Kidney epithelial cell (primary cell): ENCODE measurements at regions not wholly inside any gene's neighbourhood (a gene's known extent, or its start where the extent isn't known, plus 50 kb on each side); places are given as distances from the start of the nearest gene placed in this dataset.

Experiments
- DNase-seq: peaks from one replicate; pipeline ENCODE4 v3.0.0-alpha.2; 2010; ENCODE audit warnings: low read depth
- H3K27me3 ChIP-seq: 2 replicates; pipeline ENCODE4 v1.6.0; 2011; ENCODE audit warnings: low read length; ENCODE audit not compliant: control insufficient read depth, insufficient read depth
- H3K36me3 ChIP-seq: 2 replicates; pipeline ENCODE4 v1.5.1; 2011; ENCODE audit warnings: low read length; ENCODE audit not compliant: control insufficient read depth, insufficient read depth
- H3K4me3 ChIP-seq: 2 replicates; pipeline ENCODE4 v1.5.1; 2011; ENCODE audit warnings: low read depth, mild to moderate bottlenecking, control low read depth, low read length
- TF ChIP-seq, protein P1 (sequence below): IDR thresholded peaks from 2 replicates; pipeline ENCODE4 v1.5.1; 2011; ENCODE audit warnings: mild to moderate bottlenecking, moderate library complexity, low read length, control low read depth, inconsistent platforms; ENCODE audit not compliant: insufficient read depth, poor library complexity, severe bottlenecking

DNA sequence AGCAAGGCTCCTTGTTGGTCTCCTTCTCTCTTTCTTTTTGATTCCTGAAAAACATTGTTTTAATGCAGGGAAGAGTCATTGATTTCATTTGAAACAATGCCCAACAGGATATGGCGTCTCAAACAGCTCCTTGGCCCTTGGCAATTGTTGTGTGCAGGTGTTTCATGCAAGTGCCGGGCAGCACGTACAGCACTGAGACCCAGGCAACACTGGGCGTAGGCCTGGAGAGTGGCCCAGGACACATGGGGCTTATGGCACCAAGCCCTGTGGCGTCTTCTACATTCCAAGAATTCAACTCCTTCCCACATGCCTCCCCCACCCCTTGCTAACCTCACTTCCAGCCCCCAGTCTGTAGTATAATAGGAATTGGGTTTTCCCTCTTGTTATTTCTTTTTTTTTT, 230.4 kb downstream of the SPTSSA start:
- Histone ChIP-seq H3K27me3 (no peaks in the 10 kb centered on the region), H3K4me3 (no peak overlapping the region), H3K36me3 (no peaks in the 10 kb centered on the region)
- DNase-seq, result no peak
- TF ChIP-seq, protein P1, sequence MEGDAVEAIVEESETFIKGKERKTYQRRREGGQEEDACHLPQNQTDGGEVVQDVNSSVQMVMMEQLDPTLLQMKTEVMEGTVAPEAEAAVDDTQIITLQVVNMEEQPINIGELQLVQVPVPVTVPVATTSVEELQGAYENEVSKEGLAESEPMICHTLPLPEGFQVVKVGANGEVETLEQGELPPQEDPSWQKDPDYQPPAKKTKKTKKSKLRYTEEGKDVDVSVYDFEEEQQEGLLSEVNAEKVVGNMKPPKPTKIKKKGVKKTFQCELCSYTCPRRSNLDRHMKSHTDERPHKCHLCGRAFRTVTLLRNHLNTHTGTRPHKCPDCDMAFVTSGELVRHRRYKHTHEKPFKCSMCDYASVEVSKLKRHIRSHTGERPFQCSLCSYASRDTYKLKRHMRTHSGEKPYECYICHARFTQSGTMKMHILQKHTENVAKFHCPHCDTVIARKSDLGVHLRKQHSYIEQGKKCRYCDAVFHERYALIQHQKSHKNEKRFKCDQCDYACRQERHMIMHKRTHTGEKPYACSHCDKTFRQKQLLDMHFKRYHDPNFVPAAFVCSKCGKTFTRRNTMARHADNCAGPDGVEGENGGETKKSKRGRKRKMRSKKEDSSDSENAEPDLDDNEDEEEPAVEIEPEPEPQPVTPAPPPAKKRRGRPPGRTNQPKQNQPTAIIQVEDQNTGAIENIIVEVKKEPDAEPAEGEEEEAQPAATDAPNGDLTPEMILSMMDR, result no peak

DNA sequence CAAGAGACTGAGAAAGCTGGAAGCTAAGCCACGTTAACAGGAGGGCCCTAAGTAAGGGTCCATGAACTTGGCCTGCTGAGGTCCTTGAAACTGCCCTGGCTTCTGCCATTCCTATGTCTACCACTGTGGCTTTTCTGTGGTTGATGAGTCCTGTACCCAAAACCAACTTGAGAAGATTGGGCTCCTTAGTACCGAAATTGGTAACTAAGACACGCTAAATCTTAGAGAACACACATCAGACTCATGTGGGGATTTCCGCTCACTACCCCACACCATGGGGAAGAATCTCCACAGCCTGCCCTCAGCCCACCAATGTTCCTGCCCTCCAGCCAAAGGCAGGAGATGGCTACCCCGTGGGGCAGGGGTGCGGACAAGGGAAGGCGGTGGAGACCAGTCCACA, 232.9 kb downstream of the SPTSSA start:
- DNase-seq, result no peak
- no peaks in the 10 kb centered on the region for H3K27me3 ChIP-seq
- H3K36me3 ChIP-seq, result no peaks in the 10 kb centered on the region
- no peak overlapping the region for H3K4me3 ChIP-seq
- TF ChIP-seq, protein P1, result no peak

DNA sequence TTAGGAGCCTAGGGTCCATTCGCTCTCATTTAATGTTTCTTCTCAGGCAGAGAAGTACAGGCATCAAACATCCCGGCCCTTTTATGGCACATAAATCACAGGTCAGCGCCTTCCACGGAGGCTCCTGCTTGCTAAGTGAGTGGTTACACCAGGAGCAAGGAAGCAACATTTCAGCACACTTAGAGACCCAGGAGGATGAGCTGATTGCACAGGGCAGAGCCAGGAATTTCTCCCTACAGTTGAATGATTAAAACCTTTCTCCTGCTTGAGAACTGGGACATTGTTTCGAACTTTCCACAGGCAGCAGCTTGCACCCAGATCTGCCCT, 233.4 kb downstream of the SPTSSA start:
- H3K36me3 ChIP-seq, result no peaks in the 10 kb centered on the region
- no peaks in the 10 kb centered on the region for H3K27me3 ChIP-seq
- H3K4me3 ChIP-seq, result no peak overlapping the region
- TF ChIP-seq, protein P1, result no peak
- no peak for DNase-seq

- Histone ChIP-seq H3K36me3 (no peaks in the 10 kb centered on the region), H3K27me3 (no peaks in the 10 kb centered on the region), H3K4me3 (no peak overlapping the region)
- TF ChIP-seq, protein P1, result peak; percentile 83
- DNase-seq, result no peak
These were observed 234.0 kb downstream of the SPTSSA start for GRCh38 chr14:34227834-34228649.

DNA sequence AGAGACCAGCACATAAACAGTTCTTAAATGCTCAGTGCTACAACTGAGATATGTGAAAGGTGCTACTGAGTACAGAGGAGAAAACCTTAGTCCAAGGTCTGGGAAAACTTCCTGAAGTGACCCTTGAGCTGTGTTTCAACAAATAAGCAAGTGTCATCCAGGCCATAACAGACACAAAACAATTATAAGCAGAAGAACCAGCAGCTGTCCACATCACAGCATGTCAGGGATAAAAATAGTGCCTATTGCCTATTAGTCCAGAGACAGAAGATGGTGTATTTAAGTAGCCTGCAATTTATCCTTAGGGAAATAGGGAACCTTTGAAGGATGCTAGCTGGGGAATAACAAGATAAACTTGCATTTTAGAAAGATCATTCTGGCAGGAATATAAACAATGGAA, 237.8 kb downstream of the SPTSSA start:
- no peak for DNase-seq
- H3K4me3 ChIP-seq, result no peak overlapping the region
- H3K27me3 ChIP-seq, result no peaks in the 10 kb centered on the region
- H3K36me3 ChIP-seq, result no peaks in the 10 kb centered on the region
- TF ChIP-seq, protein P1, result no peak

DNA sequence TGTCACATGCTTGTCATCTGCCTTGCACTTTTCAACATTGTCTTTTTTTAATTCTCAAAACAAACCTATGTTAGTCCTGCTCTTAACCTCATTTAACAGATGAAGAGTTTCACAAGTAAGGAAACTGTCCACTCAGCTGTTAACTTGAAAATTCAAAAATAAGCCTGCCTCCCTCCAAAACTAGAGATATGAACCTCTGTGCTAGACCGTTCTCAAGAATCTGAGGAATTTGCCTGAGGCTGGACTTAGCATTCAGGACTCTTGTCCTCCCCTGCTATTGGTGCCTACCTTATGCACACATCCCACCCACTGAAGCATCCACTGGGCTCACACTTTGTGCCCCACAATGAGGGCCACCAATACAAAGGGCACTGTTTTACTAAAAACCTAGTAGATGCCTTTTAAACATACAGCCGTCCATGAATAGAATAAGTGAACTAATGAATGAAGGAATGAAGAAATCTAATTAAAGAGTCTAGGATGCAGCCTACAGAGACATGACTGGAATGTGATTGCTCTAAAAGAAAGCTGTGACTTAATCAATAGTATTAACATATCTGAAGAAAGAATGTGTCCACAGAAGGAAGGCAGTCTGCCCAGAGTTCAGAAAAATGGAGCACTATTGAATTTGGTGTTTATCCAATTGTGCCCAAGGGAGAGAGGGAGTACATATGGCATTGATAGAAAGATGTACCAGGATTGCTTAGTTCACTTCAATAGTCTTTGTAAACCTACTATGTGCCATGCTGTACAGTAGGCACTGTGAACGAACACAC, 238.5 kb downstream of the SPTSSA start:
- no peaks in the 10 kb centered on the region for H3K27me3 ChIP-seq
- no peaks in the 10 kb centered on the region for H3K36me3 ChIP-seq
- no peak overlapping the region for H3K4me3 ChIP-seq
- no peak for DNase-seq
- TF ChIP-seq, protein P1, result no peak
